ENCODE measurements at regions not wholly inside any gene's neighbourhood (a gene's known extent, or its start where the extent isn't known, plus 50 kb on each side); places are given as distances from the start of the nearest gene placed in this dataset.

DNA sequence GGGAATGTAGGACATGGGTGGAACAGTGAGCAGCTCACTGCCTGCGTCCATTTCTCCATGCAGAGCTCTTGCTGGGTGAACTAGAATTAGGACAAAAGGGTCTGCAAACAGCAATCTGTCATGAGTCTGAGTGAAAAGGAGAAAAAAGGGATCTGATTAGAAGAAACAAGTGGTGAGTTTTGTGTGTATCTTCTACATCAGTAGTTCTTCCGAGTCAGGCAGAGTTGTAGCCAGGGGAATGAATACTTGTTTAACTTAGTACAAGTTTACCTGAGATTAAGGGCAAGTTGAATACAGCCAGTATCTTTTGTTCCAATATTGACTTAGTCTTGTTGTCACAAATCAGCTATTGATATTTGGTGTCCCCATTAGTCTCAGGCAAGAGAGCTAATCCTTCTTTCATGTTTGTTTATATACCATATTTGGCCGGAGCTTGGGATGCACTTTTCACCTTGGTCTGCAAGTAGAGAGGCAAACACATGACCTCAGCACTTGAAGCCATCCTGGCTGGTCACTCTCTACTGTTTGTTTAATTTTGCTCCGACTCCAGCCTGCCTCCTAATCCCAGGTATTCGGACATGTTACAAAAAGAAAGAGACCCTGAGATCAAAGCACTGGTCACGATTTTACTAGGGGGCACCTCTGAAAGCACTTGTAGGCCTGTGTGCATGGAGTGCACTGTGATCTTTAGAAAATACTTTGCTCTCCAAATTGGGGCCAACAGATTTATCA is 211.0 kb upstream of the NT5C1B start:
- DNase-seq, result no peak
- H3K27me3 Mint-ChIP-seq (ENCODE audit: unreplicated experiment), result no peaks in the 10 kb centered on the region
- no peaks in the 10 kb centered on the region for H3K36me3 Mint-ChIP-seq (ENCODE audit: insufficient read depth, unreplicated experiment)
- H3K27ac Mint-ChIP-seq (ENCODE audit: unreplicated experiment), result no peak overlapping the region
- TF ChIP-seq, protein P1, sequence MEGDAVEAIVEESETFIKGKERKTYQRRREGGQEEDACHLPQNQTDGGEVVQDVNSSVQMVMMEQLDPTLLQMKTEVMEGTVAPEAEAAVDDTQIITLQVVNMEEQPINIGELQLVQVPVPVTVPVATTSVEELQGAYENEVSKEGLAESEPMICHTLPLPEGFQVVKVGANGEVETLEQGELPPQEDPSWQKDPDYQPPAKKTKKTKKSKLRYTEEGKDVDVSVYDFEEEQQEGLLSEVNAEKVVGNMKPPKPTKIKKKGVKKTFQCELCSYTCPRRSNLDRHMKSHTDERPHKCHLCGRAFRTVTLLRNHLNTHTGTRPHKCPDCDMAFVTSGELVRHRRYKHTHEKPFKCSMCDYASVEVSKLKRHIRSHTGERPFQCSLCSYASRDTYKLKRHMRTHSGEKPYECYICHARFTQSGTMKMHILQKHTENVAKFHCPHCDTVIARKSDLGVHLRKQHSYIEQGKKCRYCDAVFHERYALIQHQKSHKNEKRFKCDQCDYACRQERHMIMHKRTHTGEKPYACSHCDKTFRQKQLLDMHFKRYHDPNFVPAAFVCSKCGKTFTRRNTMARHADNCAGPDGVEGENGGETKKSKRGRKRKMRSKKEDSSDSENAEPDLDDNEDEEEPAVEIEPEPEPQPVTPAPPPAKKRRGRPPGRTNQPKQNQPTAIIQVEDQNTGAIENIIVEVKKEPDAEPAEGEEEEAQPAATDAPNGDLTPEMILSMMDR (IDR thresholded peaks at IDR 0.05; ENCODE audit: unreplicated experiment), result no peak
- CTCF ChIA-PET, result no interaction called here
- no peaks in the 10 kb centered on the region for H3K4me1 Mint-ChIP-seq (ENCODE audit: low read depth, unreplicated experiment)
- intact Hi-C loops (cut with micrococcal nuclease; ENCODE audit: unreplicated experiment), result no loop called here
- H3K9me3 Mint-ChIP-seq (ENCODE audit: low read depth, unreplicated experiment), result peaks cover 2% of the 10 kb centered on the region
- BruUV-seq (replicated peaks), result no TSS peak
- no peak overlapping the region for H3K4me3 Mint-ChIP-seq (ENCODE audit: low read depth, unreplicated experiment)

DNA sequence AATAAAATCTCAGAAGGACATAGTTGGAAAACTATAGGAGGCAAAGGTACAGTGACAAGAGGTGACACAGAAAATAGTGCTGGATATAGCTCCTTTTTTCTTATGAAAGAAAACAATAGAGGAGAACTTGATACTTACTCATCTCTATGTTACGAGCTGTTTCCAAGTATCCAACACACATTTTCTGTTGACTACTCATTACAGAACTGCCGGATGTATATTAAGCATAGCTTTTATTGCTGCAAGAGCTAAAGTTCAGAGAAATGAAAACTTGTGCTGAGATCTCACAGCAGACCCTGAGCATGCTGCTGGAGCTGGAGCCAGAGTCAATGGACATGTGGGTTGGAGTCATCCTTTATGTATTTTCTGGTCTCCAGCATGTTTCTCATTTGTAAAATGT is 210.0 kb upstream of the NT5C1B start:
- Mint-ChIP-seq H3K4me3 (ENCODE audit: low read depth, unreplicated experiment) (no peak overlapping the region), H3K36me3 (ENCODE audit: insufficient read depth, unreplicated experiment) (no peaks in the 10 kb centered on the region), H3K9me3 (ENCODE audit: low read depth, unreplicated experiment) (peaks cover 2% of the 10 kb centered on the region), H3K27ac (ENCODE audit: unreplicated experiment) (no peak overlapping the region), H3K27me3 (ENCODE audit: unreplicated experiment) (no peaks in the 10 kb centered on the region), H3K4me1 (ENCODE audit: low read depth, unreplicated experiment) (no peaks in the 10 kb centered on the region)
- DNase-seq, result no peak
- TF ChIP-seq, protein P1 (IDR thresholded peaks at IDR 0.05; ENCODE audit: unreplicated experiment), result no peak
- CTCF ChIA-PET, result no interaction called here
- intact Hi-C loops (cut with micrococcal nuclease; ENCODE audit: unreplicated experiment), result no loop called here
- no TSS peak for BruUV-seq (replicated peaks)

DNA sequence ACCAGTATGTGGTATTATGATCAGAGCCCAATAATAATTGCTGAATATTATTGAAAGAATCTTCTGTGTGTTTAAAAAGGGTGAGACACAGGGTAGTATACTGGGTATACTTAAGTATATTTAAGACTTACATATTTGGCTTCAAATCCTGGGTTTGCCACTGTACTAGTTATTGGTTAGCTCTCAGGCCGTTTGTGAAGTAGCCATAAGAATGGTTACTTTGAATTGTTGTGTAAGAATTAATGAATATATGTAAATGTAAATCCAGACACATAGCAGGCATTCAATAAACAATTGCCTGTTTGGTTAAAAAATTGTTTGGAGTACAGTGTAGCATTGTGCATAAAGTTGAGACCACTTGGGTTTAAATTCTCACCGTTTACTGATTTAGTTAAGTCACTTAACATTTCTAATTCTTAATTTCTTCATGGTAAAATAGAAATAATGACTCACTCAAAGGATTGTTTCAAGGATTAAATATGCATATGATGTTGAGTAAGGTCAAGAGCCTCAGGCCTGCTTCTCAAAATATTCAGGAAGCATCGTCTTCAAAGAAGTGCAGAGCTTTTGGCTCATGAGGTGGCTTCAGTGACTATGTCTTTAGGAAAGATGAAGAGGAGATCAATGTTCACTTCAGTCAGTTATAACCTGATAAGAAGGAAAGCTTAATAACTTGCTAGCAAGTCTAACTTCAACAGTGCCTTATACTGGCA is 207.9 kb upstream of the NT5C1B start:
- H3K27me3 Mint-ChIP-seq (ENCODE audit: unreplicated experiment), result no peaks in the 10 kb centered on the region
- H3K4me3 Mint-ChIP-seq (ENCODE audit: low read depth, unreplicated experiment), result no peak overlapping the region
- TF ChIP-seq, protein P1 (IDR thresholded peaks at IDR 0.05; ENCODE audit: unreplicated experiment), result no peak
- no peak for DNase-seq
- H3K4me1 Mint-ChIP-seq (ENCODE audit: low read depth, unreplicated experiment), result no peaks in the 10 kb centered on the region
- intact Hi-C loops (cut with micrococcal nuclease; ENCODE audit: unreplicated experiment), result no loop called here
- H3K27ac Mint-ChIP-seq (ENCODE audit: unreplicated experiment), result no peak overlapping the region
- H3K9me3 Mint-ChIP-seq (ENCODE audit: low read depth, unreplicated experiment), result peaks cover 2% of the 10 kb centered on the region
- BruUV-seq (replicated peaks), result no TSS peak
- CTCF ChIA-PET, result no interaction called here
- no peaks in the 10 kb centered on the region for H3K36me3 Mint-ChIP-seq (ENCODE audit: insufficient read depth, unreplicated experiment)

DNA sequence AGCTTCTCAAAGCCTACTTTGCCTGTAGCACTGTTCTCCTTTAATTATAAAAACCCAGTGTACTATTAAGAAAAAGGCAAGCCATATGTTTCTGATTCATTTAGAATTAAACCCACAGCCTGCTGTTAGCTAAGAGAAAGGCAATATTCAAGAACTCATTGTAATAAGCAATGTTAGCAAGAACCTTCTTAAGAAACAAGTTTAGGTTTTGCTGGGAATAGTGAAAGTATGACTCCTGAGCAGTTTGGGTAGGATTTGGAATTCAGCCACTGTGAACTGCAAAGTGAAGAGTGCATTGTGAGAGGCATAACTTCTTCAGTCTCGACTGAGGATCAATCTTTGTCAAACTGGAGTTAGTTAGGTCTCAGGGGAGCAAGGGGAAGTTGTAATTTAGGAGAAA is 206.5 kb upstream of the NT5C1B start:
- CTCF ChIA-PET, result no interaction called here
- peaks cover 2% of the 10 kb centered on the region for H3K9me3 Mint-ChIP-seq (ENCODE audit: low read depth, unreplicated experiment)

More for the DNA sequence above, 206.5 kb upstream of the NT5C1B start:
- intact Hi-C loops (cut with micrococcal nuclease; ENCODE audit: unreplicated experiment), result no loop called here
- TF ChIP-seq, protein P1 (IDR thresholded peaks at IDR 0.05; ENCODE audit: unreplicated experiment), result no peak
- H3K4me3 Mint-ChIP-seq (ENCODE audit: low read depth, unreplicated experiment), result no peak overlapping the region
- H3K27me3 Mint-ChIP-seq (ENCODE audit: unreplicated experiment), result no peaks in the 10 kb centered on the region
- BruUV-seq (replicated peaks), result no TSS peak
- no peaks in the 10 kb centered on the region for H3K36me3 Mint-ChIP-seq (ENCODE audit: insufficient read depth, unreplicated experiment)
- no peaks in the 10 kb centered on the region for H3K4me1 Mint-ChIP-seq (ENCODE audit: low read depth, unreplicated experiment)
- no peak overlapping the region for H3K27ac Mint-ChIP-seq (ENCODE audit: unreplicated experiment)
- no peak for DNase-seq

All from Calu3 (cell line).